Left ventricle myocardium inferior (tissue), 1 donor: ENCODE measurements at regions not wholly inside any gene's neighbourhood (a gene's known extent, or its start where the extent isn't known, plus 50 kb on each side); places are given as distances from the start of the nearest gene placed in this dataset.

Experiments
- DNase-seq: peaks from one replicate; pipeline ENCODE4 v3.0.0-alpha.2; 2020
- H3K27ac ChIP-seq: fragments of 200-600 bp; replicated peaks from 2 replicates; pipeline ENCODE4 v1.8.0; 2021
- H3K27me3 ChIP-seq: fragments of 200-600 bp; 2 replicates; pipeline ENCODE4 v1.8.0; 2021; ENCODE audit warnings: low read depth
- H3K36me3 ChIP-seq: fragments of 200-600 bp; 2 replicates; pipeline ENCODE4 v1.8.0; 2021
- H3K4me1 ChIP-seq: fragments of 200-600 bp; 2 replicates; pipeline ENCODE4 v1.8.0; 2021
- H3K4me3 ChIP-seq: fragments of 200-600 bp; 2 replicates; pipeline ENCODE4 v1.8.0; 2021; ENCODE audit warnings: mild to moderate bottlenecking, moderate library complexity
- H3K9me3 ChIP-seq: fragments of 200-600 bp; replicated peaks from 2 replicates; pipeline ENCODE4 v1.8.0; 2021
- CTCF ChIP-seq: fragments of 200-600 bp; IDR thresholded peaks from 2 replicates; pipeline ENCODE4 v1.8.0; 2021; ENCODE audit warnings: antibody characterized with exemption, mild to moderate bottlenecking, borderline replicate concordance
- intact Hi-C: fragments of 100-400 bp; cut with micrococcal nuclease; formaldehyde crosslinking; loops from one replicate; pipeline ENCODE4 v1.11.0; 2022
- donor health status: DM: no; HTN: yes; CAD: no; lungs with severe emphysema.

- no peak for TF ChIP-seq CTCF
- Histone ChIP-seq H3K4me3 (no peak overlapping the region), H3K27me3 (peaks cover 37% of the 10 kb centered on the region), H3K4me1 (no peaks in the 10 kb centered on the region), H3K36me3 (no peaks in the 10 kb centered on the region), H3K27ac (no peak overlapping the region), H3K9me3 (peaks cover 7% of the 10 kb centered on the region)
- no peak for DNase-seq
- intact Hi-C loops, result no loop called here
Observed at GRCh38 chr22:48650323-48651035, 1177.2 kb downstream of the BRD1 start.

GRCh38 chr22:48649466-48649865 is 1178.2 kb downstream of the BRD1 start:
- intact Hi-C loops, result no loop called here
- no peak for DNase-seq
- H3K27me3 ChIP-seq, result peaks cover 41% of the 10 kb centered on the region
- no peak overlapping the region for H3K27ac ChIP-seq
- no peak for TF ChIP-seq CTCF
- H3K4me1 ChIP-seq, result no peaks in the 10 kb centered on the region
- no peaks in the 10 kb centered on the region for H3K36me3 ChIP-seq
- H3K9me3 ChIP-seq, result no peaks in the 10 kb centered on the region
- H3K4me3 ChIP-seq, result no peak overlapping the region

GRCh38 chr22:48649031-48649430 is 1178.6 kb downstream of the BRD1 start:
- Histone ChIP-seq H3K9me3 (no peaks in the 10 kb centered on the region), H3K4me1 (no peaks in the 10 kb centered on the region), H3K4me3 (no peak overlapping the region), H3K27me3 (peaks cover 38% of the 10 kb centered on the region), H3K27ac (no peak overlapping the region), H3K36me3 (no peaks in the 10 kb centered on the region)
- intact Hi-C loops, result no loop called here
- TF ChIP-seq CTCF, result no peak
- no peak for DNase-seq

GRCh38 chr22:48647606-48648515 is 1179.8 kb downstream of the BRD1 start:
- intact Hi-C loops, result no loop called here
- DNase-seq, result no peak
- TF ChIP-seq CTCF, result no peak

GRCh38 chr22:48647051-48647450 is 1180.6 kb downstream of the BRD1 start:
- no peak for DNase-seq
- Histone ChIP-seq H3K4me1 (no peaks in the 10 kb centered on the region), H3K4me3 (no peak overlapping the region), H3K9me3 (no peaks in the 10 kb centered on the region), H3K36me3 (no peaks in the 10 kb centered on the region), H3K27ac (no peak overlapping the region), H3K27me3 (peaks cover 36% of the 10 kb centered on the region)
- no peak for TF ChIP-seq CTCF
- intact Hi-C loops, result no loop called here

More at GRCh38 chr22:48647606-48648515, 1179.8 kb downstream of the BRD1 start:
- Histone ChIP-seq H3K27ac (no peak overlapping the region), H3K9me3 (no peaks in the 10 kb centered on the region), H3K4me3 (no peak overlapping the region), H3K27me3 (peaks cover 36% of the 10 kb centered on the region), H3K4me1 (no peaks in the 10 kb centered on the region), H3K36me3 (no peaks in the 10 kb centered on the region)
